H1 (cell line): ENCODE measurements at regions not wholly inside any gene's neighbourhood (a gene's known extent, or its start where the extent isn't known, plus 50 kb on each side); places are given as distances from the start of the nearest gene placed in this dataset.

Experiments used
- CTCF ChIA-PET: fragments of 300-600 bp; sonication (Branson Sonifier 250); formaldehyde crosslinking; loops from one replicate; lab custom pipeline; 2021; ENCODE audit not compliant: partially characterized antibody; lab: Charles Lee
- POLR2A ChIA-PET: fragments of 300-600 bp; sonication (Branson Sonifier 250); formaldehyde crosslinking; loops from one replicate; lab custom pipeline; 2021; ENCODE audit warnings: inconsistent platforms; ENCODE audit not compliant: partially characterized antibody; lab: Charles Lee
- DNase-seq, 2 experiments: peaks; one replicate each; pipeline versions ENCODE4 v3.0.0 to v3.0.0-alpha.2; 2010 to 2022; ENCODE audit warnings: low spot score in 2 of 2, low read depth in 1 of 2, mixed read lengths in 1 of 2
- FAIRE-seq: peaks from 2 replicates; lab custom pipeline; 2011; peaks lifted over from hg19 to GRCh38; lab: Jason Lieb, UNC
- H2AFZ ChIP-seq: 2 replicates; pipeline ENCODE4 v1.8.1; 2012; ENCODE audit warnings: low read length, inconsistent platforms
- H2AK5ac ChIP-seq: 2 replicates; pipeline ENCODE4 v1.6.1; 2013; ENCODE audit warnings: low read depth, low read length
- H2BK120ac ChIP-seq: replicated peaks from 2 replicates; pipeline ENCODE3; 2013; ENCODE audit warnings: low read depth, low read length, inconsistent platforms
- H2BK12ac ChIP-seq: 2 replicates; pipeline ENCODE4 v1.6.1; 2013; ENCODE audit warnings: low read depth, low read length
- H2BK15ac ChIP-seq: 2 replicates; pipeline ENCODE4 v1.6.1; 2013; ENCODE audit warnings: low read length
- H2BK20ac ChIP-seq: 2 replicates; pipeline ENCODE4 v1.6.1; 2013; ENCODE audit warnings: low read length
- H2BK5ac ChIP-seq: 2 replicates; pipeline ENCODE4 v1.6.1; 2013; ENCODE audit warnings: low read depth, low read length
- H3K14ac ChIP-seq: 2 replicates; pipeline ENCODE4 v1.6.1; 2013; ENCODE audit warnings: inconsistent platforms; ENCODE audit not compliant: insufficient read length
- H3K18ac ChIP-seq: 2 replicates; pipeline ENCODE4 v1.6.1; 2013; ENCODE audit warnings: low read length; ENCODE audit errors: extremely low read depth
- H3K23ac ChIP-seq: 2 replicates; pipeline ENCODE4 v1.6.1; 2013; ENCODE audit warnings: inconsistent platforms; ENCODE audit not compliant: insufficient read length
- H3K23me2 ChIP-seq: 2 replicates; pipeline ENCODE4 v1.6.1; 2013; ENCODE audit warnings: low read depth, low read length
- H3K27ac ChIP-seq: 2 replicates; pipeline ENCODE4 v1.6.1; 2011; ENCODE audit warnings: low read depth, low read length, inconsistent platforms
- H3K27me3 ChIP-seq, 4 experiments: replicated peaks in 1 of 4; 1 replicate in 1 of 4; 2 replicates in 3 of 4; pipeline versions ENCODE4 v1.6.1 to v1.8.1; 2011 to 2013; ENCODE audit warnings: low read length in 3 of 4, mild to moderate bottlenecking in 3 of 4, inconsistent platforms in 2 of 4, mixed read lengths in 2 of 4, moderate library complexity in 1 of 4; ENCODE audit not compliant: control insufficient read depth in 3 of 4, insufficient read depth in 3 of 4; ENCODE audit errors: extremely low read depth in 1 of 4
- H3K36me3 ChIP-seq, 4 experiments: 2 replicates each; pipeline versions ENCODE4 v1.6.1 to v1.8.1; 2011 to 2013; ENCODE audit warnings: mild to moderate bottlenecking in 4 of 4, low read length in 3 of 4, moderate library complexity in 2 of 4, control low read depth in 1 of 4, inconsistent platforms in 1 of 4; ENCODE audit not compliant: insufficient read depth in 4 of 4, control insufficient read depth in 2 of 4
- H3K4ac ChIP-seq: replicated peaks from 2 replicates; pipeline ENCODE3; 2013; ENCODE audit warnings: low read length, low read depth, mixed read lengths, inconsistent platforms; ENCODE audit not compliant: insufficient read length
- H3K4me1 ChIP-seq, 4 experiments: replicated peaks in 1 of 4; 1 replicate in 1 of 4; 2 replicates in 3 of 4; pipeline versions ENCODE4 v1.6.1 to v1.8.1; 2011 to 2013; ENCODE audit warnings: low read length in 3 of 4, inconsistent platforms in 2 of 4, mixed read lengths in 1 of 4; ENCODE audit not compliant: insufficient read depth in 4 of 4, control insufficient read depth in 3 of 4
- H3K4me2 ChIP-seq, 2 experiments: 2 replicates each; pipeline versions ENCODE4 v1.6.1 to v1.8.1; 2011 to 2013; ENCODE audit warnings: low read depth in 2 of 2, low read length in 2 of 2, control low read depth in 1 of 2, inconsistent platforms in 1 of 2, mild to moderate bottlenecking in 1 of 2; ENCODE audit not compliant: insufficient read depth in 1 of 2
- H3K4me3 ChIP-seq, 4 experiments: fragments of 200-600, 300-600 bp in 1 of 4; sonication (generic), shearing (Covaris generic), sonication (Bioruptor Twin) in 1 of 4; 2 replicates each; pipeline versions ENCODE4 v1.5.1 to v1.8.1; 2011 to 2016; ENCODE audit warnings: low read length in 4 of 4, low read depth in 3 of 4, control low read depth in 2 of 4, inconsistent platforms in 2 of 4, mild to moderate bottlenecking in 2 of 4, mixed read lengths in 1 of 4, moderate library complexity in 1 of 4; ENCODE audit not compliant: insufficient read depth in 2 of 4; ENCODE audit errors: extremely low read depth in 1 of 4
- H3K56ac ChIP-seq: replicated peaks from 2 replicates; pipeline ENCODE3; 2013; ENCODE audit warnings: low read depth, mild to moderate bottlenecking, mixed read lengths, low read length, inconsistent platforms; ENCODE audit not compliant: insufficient read length
- H3K79me1 ChIP-seq: 2 replicates; pipeline ENCODE4 v1.6.1; 2013; ENCODE audit warnings: low read depth, low read length, control low read depth
- H3K79me2 ChIP-seq, 2 experiments: 2 replicates each; pipeline versions ENCODE4 v1.6.1 to v1.8.1; 2012 to 2013; ENCODE audit warnings: low read length in 2 of 2, mild to moderate bottlenecking in 2 of 2, inconsistent platforms in 1 of 2; ENCODE audit not compliant: insufficient read depth in 2 of 2, control insufficient read depth in 1 of 2
- H3K9ac ChIP-seq, 4 experiments: replicated peaks in 1 of 4; 1 replicate in 1 of 4; 2 replicates in 3 of 4; pipeline versions ENCODE4 v1.6.1 to v1.8.1; 2011 to 2013; ENCODE audit warnings: low read depth in 3 of 4, low read length in 3 of 4, control low read depth in 2 of 4, mild to moderate bottlenecking in 2 of 4, moderate library complexity in 2 of 4, inconsistent platforms in 1 of 4; ENCODE audit errors: extremely low read depth in 1 of 4
- H3K9me3 ChIP-seq, 2 experiments: 2 replicates each; pipeline versions ENCODE4 v1.6.1 to v1.8.1; 2012 to 2013; ENCODE audit warnings: mild to moderate bottlenecking in 2 of 2, moderate library complexity in 2 of 2, control low read depth in 1 of 2, inconsistent platforms in 1 of 2, low read depth in 1 of 2, low read length in 1 of 2, mixed read lengths in 1 of 2; ENCODE audit not compliant: insufficient read depth in 2 of 2
- H4K20me1 ChIP-seq, 2 experiments: replicated peaks in 1 of 2; 2 replicates each; pipeline versions ENCODE3 to v1.8.1; 2011 to 2013; ENCODE audit warnings: inconsistent platforms in 2 of 2, low read length in 2 of 2, mild to moderate bottlenecking in 1 of 2; ENCODE audit not compliant: insufficient read depth in 2 of 2, control insufficient read depth in 1 of 2
- H4K5ac ChIP-seq: 2 replicates; pipeline ENCODE4 v1.6.1; 2013; ENCODE audit warnings: low read length, low read depth, mixed read lengths, inconsistent platforms; ENCODE audit not compliant: insufficient read length
- H4K8ac ChIP-seq: 2 replicates; pipeline ENCODE4 v1.8.0; 2013; ENCODE audit warnings: mild to moderate bottlenecking, moderate library complexity, low read length, inconsistent platforms; ENCODE audit not compliant: insufficient read depth; ENCODE audit errors: extremely low read depth
- H4K91ac ChIP-seq: replicated peaks from 2 replicates; pipeline ENCODE3; 2013; ENCODE audit warnings: low read length, mixed read lengths, inconsistent platforms; ENCODE audit not compliant: insufficient read length
- HDAC2 ChIP-seq, 2 experiments: fragments of 300-600 bp in 1 of 2; sonication (generic) in 1 of 2; IDR thresholded peaks; 2 replicates each; pipeline ENCODE4 v1.6.1; 2011 to 2012; ENCODE audit warnings: low read depth in 2 of 2, low read length in 2 of 2, mild to moderate bottlenecking in 2 of 2, moderate library complexity in 2 of 2, borderline replicate concordance in 1 of 2, inconsistent platforms in 1 of 2
- SAP30 ChIP-seq: fragments of 300-600 bp; sonication (generic); IDR thresholded peaks from 2 replicates; pipeline ENCODE4 v1.7.1; 2012; ENCODE audit warnings: low read length, moderate library complexity, mild to moderate bottlenecking, inconsistent platforms; ENCODE audit not compliant: insufficient read depth, insufficient replicate concordance
- SP1 ChIP-seq: IDR thresholded peaks from 2 replicates; pipeline ENCODE4 v1.6.1; 2011; ENCODE audit warnings: low read depth, low read length
- TAF7 ChIP-seq: optimal IDR thresholded peaks from 2 replicates; pipeline ENCODE3; 2011; ENCODE audit warnings: low read depth, mild to moderate bottlenecking, inconsistent platforms, low read length, moderate library complexity, borderline replicate concordance
- WGBS, 2 experiments: shearing (Covaris generic) in 1 of 2; methylation state at CpG; one replicate each; pipeline versions ENCODE4 v1.1.6 to v1.1.7; 2013 to 2015; ENCODE audit warnings: low lambda C conversion rate in 2 of 2, mixed read lengths in 2 of 2, inconsistent platforms in 1 of 2, low coverage in 1 of 2, missing lambda C conversion rate in 1 of 2; ENCODE audit not compliant: insufficient replicate concordance in 2 of 2, insufficient coverage in 1 of 2, insufficient read length in 1 of 2; ENCODE audit errors: extremely low coverage in 1 of 2, missing lambda C conversion rate in 1 of 2; 5-methylcytosine and 5-hydroxymethylcytosine counted together

- Histone ChIP-seq H4K91ac (no peak overlapping the region), H3K4me2 (no peak overlapping the region), H3K9ac (no peak overlapping the region), H2BK5ac (no peak overlapping the region), H3K36me3 (no peaks in the 10 kb centered on the region), H3K23me2 (no peaks in the 10 kb centered on the region), H2AFZ (no peak overlapping the region), H2BK15ac (no peak overlapping the region), H3K27ac (no peak overlapping the region), H3K4me1 (0 out of 7 replicates have a peak, but pooled peaks cover 0 to 3% (median 0%) of the 10 kb centered on the region in 4 experiments), H2BK12ac (no peak overlapping the region), H2BK20ac (no peak overlapping the region), H2AK5ac (no peak overlapping the region), H3K56ac (no peak overlapping the region), H4K5ac (no peak overlapping the region), H4K8ac (no peak overlapping the region), H4K20me1 (no peaks in the 10 kb centered on the region), H3K79me1 (no peaks in the 10 kb centered on the region), H3K79me2 (no peaks in the 10 kb centered on the region), H3K23ac (no peak overlapping the region), H3K27me3 (no peaks in the 10 kb centered on the region), H3K14ac (no peak overlapping the region), H3K18ac (no peak overlapping the region), H3K9me3 (peaks cover 11 to 19% of the 10 kb centered on the region in 2 experiments; a peak in 3 of 4 replicates), H3K4me3 (no peak overlapping the region), H3K4ac (no peak overlapping the region), H2BK120ac (no peak overlapping the region)
- FAIRE-seq: no peak
- WGBS, 2 experiments: 88% methylated on average over 2 of the region's 2 CpGs; no CpG with 5 or more reads in 1 of the 2 experiments
- DNase-seq: no peak
- ChIA-PET CTCF (interaction anchor here (1.3 to 8.2 kb wide), 4 partner anchors 11 to 111 kb away, joined by 4 to 73 read pairs (median 6); no protein-coding TSS in a partner anchor), POLR2A (interaction anchor here (0.7 kb wide), 1 partner anchor 20 kb away, joined by 3 read pairs; no protein-coding TSS in a partner anchor)
- no peak for TF ChIP-seq TAF7
- no peak for TF ChIP-seq HDAC2 (IDR thresholded peaks at IDR 0.05; ENCODE audit: borderline replicate concordance in 1 of 2, low read depth in 2 of 2, low read length in 2 of 2)
- TF ChIP-seq SAP30: no peak
- no peak for TF ChIP-seq SP1
Observed at GRCh38 chr2:43117521-43118143, 108.8 kb downstream of the ZFP36L2 start.
